OCI-LY3 (cell line): ENCODE measurements at regions not wholly inside any gene's neighbourhood (a gene's known extent, or its start where the extent isn't known, plus 50 kb on each side); places are given as distances from the start of the nearest gene placed in this dataset.

Source experiments
- H2AFZ ChIP-seq: fragments of 200-600, 300-600 bp; shearing (Covaris generic); 2 replicates; pipeline ENCODE4 v1.6.0; 2014; ENCODE audit warnings: antibody characterized with exemption, low read depth, low read length
- H3K27ac ChIP-seq: fragments of 200-600, 300-600 bp; sonication (generic); 2 replicates; pipeline ENCODE4 v1.5.1; 2014; ENCODE audit warnings: mild to moderate bottlenecking, low read length, moderate library complexity, mixed read lengths
- H3K27me3 ChIP-seq: fragments of 200-600, 300-600 bp; sonication (generic); 2 replicates; pipeline ENCODE4 v1.6.1; 2014; ENCODE audit warnings: low read depth, low read length, mixed read lengths
- H3K36me3 ChIP-seq: fragments of 200-600, 300-600 bp; sonication (generic); replicated peaks from 2 replicates; pipeline ENCODE3; 2014; ENCODE audit warnings: low read depth, low read length, mixed read lengths
- H3K4me1 ChIP-seq: fragments of 300-600, 200-600 bp; sonication (generic); 2 replicates; pipeline ENCODE4 v1.6.1; 2014; ENCODE audit warnings: low read length, mixed read lengths
- H3K4me2 ChIP-seq: fragments of 200-600, 300-600 bp; sonication (generic); 2 replicates; pipeline ENCODE4 v1.6.1; 2014; ENCODE audit warnings: low read length, mixed read lengths
- H3K4me3 ChIP-seq: fragments of 300-600, 200-600 bp; sonication (generic); 2 replicates; pipeline ENCODE4 v1.5.1; 2014; ENCODE audit warnings: antibody characterized with exemption, mild to moderate bottlenecking, low read length, moderate library complexity
- H3K79me2 ChIP-seq: fragments of 300-600, 200-600 bp; shearing (Covaris generic); 2 replicates; pipeline ENCODE4 v1.6.1; 2014; ENCODE audit warnings: mild to moderate bottlenecking, low read length, mixed read lengths
- H3K9ac ChIP-seq: fragments of 300-600, 200-600 bp; shearing (Covaris generic); 2 replicates; pipeline ENCODE4 v1.6.0; 2014; ENCODE audit warnings: mild to moderate bottlenecking, low read length, moderate library complexity
- H3K9me3 ChIP-seq: fragments of 200-600, 300-600 bp; shearing (Covaris generic); 2 replicates; pipeline ENCODE4 v1.6.1; 2014; ENCODE audit warnings: low read length, mixed read lengths; ENCODE audit not compliant: insufficient read depth
- H4K20me1 ChIP-seq: fragments of 200-600, 300-600 bp; sonication (generic); 2 replicates; pipeline ENCODE4 v1.6.1; 2016; ENCODE audit warnings: low read length, mixed read lengths; ENCODE audit not compliant: insufficient read depth
- CTCF ChIP-seq: fragments of 200-600, 300-600 bp; sonication (generic); IDR thresholded peaks from 2 replicates; pipeline ENCODE4 v1.5.1; 2014; ENCODE audit warnings: antibody characterized with exemption, low read length, low read depth
- EZH2phosphoT487 ChIP-seq: fragments of 200-600 bp; shearing (Covaris generic); IDR thresholded peaks from 2 replicates; pipeline ENCODE4 v1.6.1; 2018; ENCODE audit warnings: antibody characterized with exemption, mixed run types, low read depth

GRCh38 chr3:28973609-28974008 is 307.3 kb upstream of the RBMS3 start:
- Histone ChIP-seq H3K79me2 (no peaks in the 10 kb centered on the region), H3K9me3 (peaks cover 24% of the 10 kb centered on the region), H3K4me3 (no peak overlapping the region), H3K9ac (no peak overlapping the region), H3K4me2 (no peak overlapping the region), H3K27ac (no peak overlapping the region), H3K4me1 (peaks cover 18% of the 10 kb centered on the region), H2AFZ (no peak overlapping the region), H3K36me3 (peaks cover 14% of the 10 kb centered on the region), H3K27me3 (0 out of 2 replicates have a peak, but pooled peaks cover 3% of the 10 kb centered on the region), H4K20me1 (no peaks in the 10 kb centered on the region)
- no peak for TF ChIP-seq CTCF
- TF ChIP-seq EZH2phosphoT487: no peak

- TF ChIP-seq CTCF: no peak
- TF ChIP-seq EZH2phosphoT487: no peak
- Histone ChIP-seq H3K27ac (no peak overlapping the region), H3K27me3 (peaks cover 29% of the 10 kb centered on the region), H2AFZ (no peak overlapping the region), H3K4me2 (no peak overlapping the region), H3K9me3 (no peaks in the 10 kb centered on the region), H3K79me2 (no peaks in the 10 kb centered on the region), H4K20me1 (no peaks in the 10 kb centered on the region), H3K4me1 (peaks cover 23% of the 10 kb centered on the region), H3K9ac (no peak overlapping the region), H3K4me3 (no peak overlapping the region), H3K36me3 (no peaks in the 10 kb centered on the region)
Observed at GRCh38 chr3:28978092-28978491, 302.8 kb upstream of the RBMS3 start.

GRCh38 chr3:28980131-28980530 is 300.7 kb upstream of the RBMS3 start:
- H3K27ac ChIP-seq: no peak overlapping the region
- no peak overlapping the region for H3K9ac ChIP-seq
- H4K20me1 ChIP-seq: no peaks in the 10 kb centered on the region
- peaks cover 29% of the 10 kb centered on the region for H3K27me3 ChIP-seq
- no peaks in the 10 kb centered on the region for H3K36me3 ChIP-seq
- H3K9me3 ChIP-seq: no peaks in the 10 kb centered on the region; the same call in 1 of the 2 replicates
- no peaks in the 10 kb centered on the region for H3K79me2 ChIP-seq
- peaks cover 24% of the 10 kb centered on the region for H3K4me1 ChIP-seq
- TF ChIP-seq EZH2phosphoT487: no peak
- no peak for TF ChIP-seq CTCF
- H3K4me2 ChIP-seq: no peak overlapping the region
- H2AFZ ChIP-seq: no peak overlapping the region
- H3K4me3 ChIP-seq: no peak overlapping the region

- Histone ChIP-seq H3K36me3 (no peaks in the 10 kb centered on the region), H3K27me3 (peaks cover 29% of the 10 kb centered on the region), H3K9ac (no peak overlapping the region), H4K20me1 (no peaks in the 10 kb centered on the region), H3K4me1 (peaks cover 20% of the 10 kb centered on the region), H3K4me3 (no peak overlapping the region), H3K9me3 (no peaks in the 10 kb centered on the region; the same call in 1 of the 2 replicates), H2AFZ (no peak overlapping the region), H3K4me2 (no peak overlapping the region), H3K27ac (no peak overlapping the region), H3K79me2 (no peaks in the 10 kb centered on the region)
- TF ChIP-seq EZH2phosphoT487 (no peak), CTCF (no peak)
Observed at GRCh38 chr3:28980631-28981030, 300.2 kb upstream of the RBMS3 start.
